GM23338 (cell line): ENCODE measurements at regions not wholly inside any gene's neighbourhood (a gene's known extent, or its start where the extent isn't known, plus 50 kb on each side); places are given as distances from the start of the nearest gene placed in this dataset.

Source experiments
- ATAC-seq: fragments of 200-7000 bp; cut with Tn5 transposase; 3 replicates; pipeline ENCODE4 v1.9.1; 2020
- DNase-seq: peaks from one replicate; pipeline ENCODE4 v3.0.0-alpha.2; 2015; ENCODE audit warnings: low spot score
- H2AFZ ChIP-seq: fragments of 200-600 bp; sonication (generic); 2 replicates; pipeline ENCODE4 v1.8.0; 2016; ENCODE audit warnings: antibody characterized with exemption, mild to moderate bottlenecking, moderate library complexity
- H3F3A ChIP-seq: fragments of 200-600 bp; sonication (generic); replicated peaks from 2 replicates; pipeline ENCODE4 v1.8.0; 2017; ENCODE audit warnings: antibody characterized with exemption, mixed run types, low read depth
- H3K27ac ChIP-seq: fragments of 200-600 bp; sonication (generic); 2 replicates; pipeline ENCODE4 v1.6.1; 2016; ENCODE audit warnings: low read depth
- H3K27me3 ChIP-seq: fragments of 200-600 bp; sonication (generic); 2 replicates; pipeline ENCODE4 v1.8.0; 2016; ENCODE audit warnings: mild to moderate bottlenecking, mixed run types, moderate library complexity; ENCODE audit not compliant: insufficient read depth
- H3K36me3 ChIP-seq: fragments of 200-600 bp; sonication (generic); 2 replicates; pipeline ENCODE4 v1.8.0; 2016; ENCODE audit warnings: mild to moderate bottlenecking; ENCODE audit not compliant: insufficient read depth
- H3K4me1 ChIP-seq: fragments of 200-600 bp; sonication (generic); 2 replicates; pipeline ENCODE4 v1.8.0; 2016; ENCODE audit warnings: mild to moderate bottlenecking, moderate library complexity; ENCODE audit not compliant: insufficient read depth
- H3K4me2 ChIP-seq: fragments of 200-600 bp; sonication (generic); 2 replicates; pipeline ENCODE4 v1.7.1; 2017; ENCODE audit warnings: mixed run types
- H3K4me3 ChIP-seq: fragments of 200-600 bp; sonication (generic); 2 replicates; pipeline ENCODE4 v1.6.1; 2016; ENCODE audit warnings: mixed run types
- H3K79me2 ChIP-seq: fragments of 200-600 bp; sonication (generic); replicated peaks from 2 replicates; pipeline ENCODE4 v1.8.0; 2017; ENCODE audit warnings: mild to moderate bottlenecking; ENCODE audit not compliant: insufficient read depth
- H3K9me2 ChIP-seq: fragments of 200-600 bp; sonication (generic); 2 replicates; pipeline ENCODE4 v1.8.0; 2017; ENCODE audit not compliant: insufficient read depth
- H4K20me1 ChIP-seq: fragments of 200-600 bp; sonication (generic); replicated peaks from 2 replicates; pipeline ENCODE4 v1.8.0; 2017; ENCODE audit warnings: mild to moderate bottlenecking; ENCODE audit not compliant: insufficient read depth
- H3K27ac Mint-ChIP-seq: 2 replicates; pipeline ENCODE4 v1.8.0; 2020; ENCODE audit warnings: inconsistent platforms, mild to moderate bottlenecking, moderate library complexity, mixed read lengths
- H3K27me3 Mint-ChIP-seq: 3 replicates; pipeline ENCODE4 v1.8.0; 2022; ENCODE audit warnings: low read depth, mild to moderate bottlenecking, moderate library complexity, mixed read lengths, inconsistent platforms; ENCODE audit not compliant: insufficient read depth, poor library complexity
- H3K36me3 Mint-ChIP-seq: 3 replicates; pipeline ENCODE4 v1.8.0; 2021; ENCODE audit warnings: low read depth, mild to moderate bottlenecking, inconsistent platforms, moderate library complexity, mixed read lengths
- H3K4me1 Mint-ChIP-seq: 3 replicates; pipeline ENCODE4 v1.8.0; 2020; ENCODE audit warnings: mild to moderate bottlenecking, inconsistent platforms, mixed read lengths
- H3K4me3 Mint-ChIP-seq: 3 replicates; pipeline ENCODE4 v1.8.0; 2021; ENCODE audit warnings: moderate library complexity, mild to moderate bottlenecking, inconsistent platforms, mixed read lengths
- H3K9me3 Mint-ChIP-seq: 3 replicates; pipeline ENCODE4 v1.8.0; 2020; ENCODE audit warnings: moderate library complexity, mild to moderate bottlenecking, inconsistent platforms, mixed read lengths
- CREB1 ChIP-seq: fragments of 250-450 bp; sonication (Bioruptor Pico); IDR thresholded peaks from 2 replicates; pipeline ENCODE4 v1.5.0; 2020; ENCODE audit warnings: low read depth, mild to moderate bottlenecking, moderate library complexity
- ETS1 ChIP-seq: IDR thresholded peaks from 2 replicates; pipeline ENCODE4 v1.6.1; 2016; ENCODE audit warnings: antibody characterized with exemption
- EZH2 ChIP-seq: fragments of 200-600 bp; sonication (generic); IDR thresholded peaks from one replicate; pipeline ENCODE4 v1.8.0; 2017; ENCODE audit warnings: antibody characterized with exemption, mild to moderate bottlenecking, low read depth; ENCODE audit not compliant: unreplicated experiment
- EZH2phosphoT487 ChIP-seq: fragments of 200-600 bp; sonication (generic); IDR thresholded peaks from one replicate; pipeline ENCODE4 v1.8.1; 2018; ENCODE audit warnings: antibody characterized with exemption; ENCODE audit not compliant: unreplicated experiment
- JUNB ChIP-seq: IDR thresholded peaks from one replicate; pipeline ENCODE4 v1.6.1; 2016; ENCODE audit warnings: antibody characterized with exemption; ENCODE audit not compliant: unreplicated experiment
- STAT1 ChIP-seq: IDR thresholded peaks from one replicate; pipeline ENCODE4 v1.6.1; 2016; ENCODE audit warnings: antibody characterized with exemption; ENCODE audit not compliant: unreplicated experiment
- ZNF114 ChIP-seq: fragments of 250-450 bp; sonication (Bioruptor Pico); IDR thresholded peaks from 2 replicates; pipeline ENCODE4 v1.5.0; 2020; ENCODE audit warnings: mild to moderate bottlenecking, moderate library complexity
- ZNF331 ChIP-seq: fragments of 250-450 bp; sonication (Bioruptor Pico); IDR thresholded peaks from 2 replicates; pipeline ENCODE4 v1.5.0; 2020; ENCODE audit warnings: low read depth, mild to moderate bottlenecking, moderate library complexity
- ZNF462 ChIP-seq: fragments of 250-450 bp; sonication (Bioruptor Pico); IDR thresholded peaks from 2 replicates; pipeline ENCODE4 v1.5.0; 2020; ENCODE audit warnings: mild to moderate bottlenecking, moderate library complexity

- TF ChIP-seq ZNF462 (no peak), ETS1 (no peak)
Observed at GRCh38 chr2:37468170-37468569, 123.7 kb downstream of the QPCT start (continued).

GRCh38 chr2:37469126-37469525 is 124.7 kb downstream of the QPCT start:
- 0 out of 2 replicates have a peak, but pooled peaks cover 2% of the 10 kb centered on the region for H4K20me1 ChIP-seq
- no peaks in the 10 kb centered on the region for H3K36me3 ChIP-seq
- H3K4me1 ChIP-seq = no peaks in the 10 kb centered on the region
- no peak overlapping the region for H3K4me2 ChIP-seq
- DNase-seq (no peak), ATAC-seq (no peak)
- no peaks in the 10 kb centered on the region for H3K27me3 ChIP-seq
- H3K4me1 Mint-ChIP-seq = peaks cover under 1% of the 10 kb centered on the region; the same call in 2 of the 3 replicates
- peaks cover 6% of the 10 kb centered on the region; the same call in 1 of the 2 replicates for H3K9me2 ChIP-seq
- no peak overlapping the region for H3K4me3 ChIP-seq
- no peak overlapping the region for H3K4me3 Mint-ChIP-seq
- H3K9me3 Mint-ChIP-seq = no peaks in the 10 kb centered on the region
- H3K79me2 ChIP-seq = no peaks in the 10 kb centered on the region
- H3K27me3 Mint-ChIP-seq = no peaks in the 10 kb centered on the region
- no peak overlapping the region for H3K27ac Mint-ChIP-seq
- no peak for TF ChIP-seq STAT1
- no peak for TF ChIP-seq ZNF114 (CRISPR knock-in tag)
- no peak for TF ChIP-seq CREB1 (CRISPR knock-in tag)
- TF ChIP-seq EZH2 = no peak
- no peak for TF ChIP-seq ZNF331
- no peak for TF ChIP-seq EZH2phosphoT487
- no peak for TF ChIP-seq JUNB
- TF ChIP-seq ETS1 = no peak
- H3F3A ChIP-seq = no peaks in the 10 kb centered on the region
- H3K27ac ChIP-seq = no peak overlapping the region
- no peak overlapping the region for H2AFZ ChIP-seq
- no peaks in the 10 kb centered on the region for H3K36me3 Mint-ChIP-seq
